Middle frontal gyrus (tissue), 1 donor: ENCODE measurements at regions not wholly inside any gene's neighbourhood (a gene's known extent, or its start where the extent isn't known, plus 50 kb on each side); places are given as distances from the start of the nearest gene placed in this dataset.
"Not testable (repeated sequence)": the region's sequence is repeated elsewhere in the genome, so short reads cannot be mapped to it uniquely, and the experiment has no call there.

Experiments
- DNase-seq: peaks from one replicate; pipeline ENCODE4 v3.0.0-alpha.2; 2015; ENCODE audit warnings: low spot score; ENCODE audit errors: extremely low spot score

GRCh38 chr1:91207691-91208090 is 185.9 kb upstream of the ZNF644 start:
- not testable (repeated sequence) for DNase-seq

GRCh38 chr1:91204150-91204549 is 182.3 kb upstream of the ZNF644 start:
- not testable (repeated sequence) for DNase-seq

GRCh38 chr1:91201694-91202093 is 179.9 kb upstream of the ZNF644 start:
- DNase-seq = no peak

- no peak for DNase-seq
Observed at GRCh38 chr1:91201176-91201575, 179.3 kb upstream of the ZNF644 start.

GRCh38 chr1:91200675-91201074 is 178.8 kb upstream of the ZNF644 start:
- no peak for DNase-seq

- DNase-seq = no peak
Observed at GRCh38 chr1:91199988-91200387, 178.2 kb upstream of the ZNF644 start.

GRCh38 chr1:91190996-91191395 is 169.2 kb upstream of the ZNF644 start:
- DNase-seq = no peak

- DNase-seq = no peak
Observed at GRCh38 chr1:91189096-91189495, 167.3 kb upstream of the ZNF644 start.

- not testable (repeated sequence) for DNase-seq
Observed at GRCh38 chr1:91182807-91183206, 161.0 kb upstream of the ZNF644 start.

GRCh38 chr1:91176250-91176649 is 154.4 kb upstream of the ZNF644 start:
- no peak for DNase-seq

- DNase-seq = no peak
Observed at GRCh38 chr1:91174734-91175133, 152.9 kb upstream of the ZNF644 start.

- DNase-seq = no peak
Observed at GRCh38 chr1:91173346-91173890, 151.6 kb upstream of the ZNF644 start.

GRCh38 chr1:91172541-91172940 is 150.7 kb upstream of the ZNF644 start:
- DNase-seq = no peak

- no peak for DNase-seq
Observed at GRCh38 chr1:91171898-91172297, 150.1 kb upstream of the ZNF644 start.

GRCh38 chr1:91170571-91170970 is 148.7 kb upstream of the ZNF644 start:
- DNase-seq = no peak

- DNase-seq = peak; percentile 27
Observed at GRCh38 chr1:91166106-91166712, 144.4 kb upstream of the ZNF644 start.

GRCh38 chr1:91165033-91165654 is 143.3 kb upstream of the ZNF644 start:
- peak; percentile 58 for DNase-seq

- no peak for DNase-seq
Observed at GRCh38 chr1:91162613-91163012, 140.8 kb upstream of the ZNF644 start.

GRCh38 chr1:91161749-91162148 is 139.9 kb upstream of the ZNF644 start:
- no peak for DNase-seq

- DNase-seq = no peak
Observed at GRCh38 chr1:91161166-91161565, 139.3 kb upstream of the ZNF644 start.

- DNase-seq = no peak
Observed at GRCh38 chr1:91160363-91161075, 138.7 kb upstream of the ZNF644 start.

- DNase-seq = no peak
Observed at GRCh38 chr1:91153341-91153740, 131.5 kb upstream of the ZNF644 start.
